KMS-11 (cell line): ENCODE measurements at regions not wholly inside any gene's neighbourhood (a gene's known extent, or its start where the extent isn't known, plus 50 kb on each side); places are given as distances from the start of the nearest gene placed in this dataset.

Experiments
- H2AFZ ChIP-seq: fragments of 200-600 bp; sonication (generic); 2 replicates; pipeline ENCODE4 v1.6.1; 2016; ENCODE audit warnings: antibody characterized with exemption, mixed run types, low read depth
- H3K27ac ChIP-seq: fragments of 200-600 bp; sonication (generic); 2 replicates; pipeline ENCODE4 v1.6.1; 2016; ENCODE audit warnings: mild to moderate bottlenecking, mixed run types
- H3K27me3 ChIP-seq: fragments of 200-600 bp; sonication (generic); 2 replicates; pipeline ENCODE4 v1.6.1; 2017; ENCODE audit warnings: mild to moderate bottlenecking, low read depth, mixed run types, moderate library complexity; ENCODE audit not compliant: insufficient read depth
- H3K36me3 ChIP-seq: fragments of 200-600 bp; sonication (generic); 2 replicates; pipeline ENCODE4 v1.6.1; 2017; ENCODE audit warnings: mild to moderate bottlenecking, mixed run types; ENCODE audit not compliant: insufficient read depth
- H3K4me1 ChIP-seq: fragments of 200-600 bp; sonication (generic); 2 replicates; pipeline ENCODE4 v1.6.1; 2016; ENCODE audit warnings: mild to moderate bottlenecking, low read depth, mixed run types; ENCODE audit not compliant: poor library complexity, severe bottlenecking
- H3K4me2 ChIP-seq: fragments of 200-600 bp; sonication (generic); 2 replicates; pipeline ENCODE4 v1.7.0; 2016; ENCODE audit warnings: mild to moderate bottlenecking, mixed run types
- H3K4me3 ChIP-seq: fragments of 200-600 bp; sonication (generic); IDR thresholded peaks from 2 replicates; pipeline ENCODE4 v1.6.1; 2017; ENCODE audit warnings: low read depth, low read length, mixed read lengths; ENCODE audit not compliant: insufficient read depth
- H3K79me2 ChIP-seq: fragments of 200-600 bp; sonication (generic); 2 replicates; pipeline ENCODE4 v1.6.1; 2016; ENCODE audit warnings: low read depth, mixed run types; ENCODE audit not compliant: insufficient read depth
- H3K9ac ChIP-seq: fragments of 200-600 bp; sonication (generic); 2 replicates; pipeline ENCODE4 v1.6.1; 2016; ENCODE audit warnings: mild to moderate bottlenecking, mixed run types
- H4K20me1 ChIP-seq: fragments of 200-600 bp; sonication (generic); 2 replicates; pipeline ENCODE4 v1.6.1; 2016; ENCODE audit warnings: mild to moderate bottlenecking, mixed run types; ENCODE audit not compliant: insufficient read depth
- TF ChIP-seq, protein P1 (sequence below): fragments of 200-600 bp; sonication (generic); conservative IDR thresholded peaks from 2 replicates; pipeline ENCODE4 v1.6.1; 2017; ENCODE audit warnings: low read depth, mild to moderate bottlenecking, antibody characterized with exemption, low read length, moderate library complexity, mixed read lengths

DNA sequence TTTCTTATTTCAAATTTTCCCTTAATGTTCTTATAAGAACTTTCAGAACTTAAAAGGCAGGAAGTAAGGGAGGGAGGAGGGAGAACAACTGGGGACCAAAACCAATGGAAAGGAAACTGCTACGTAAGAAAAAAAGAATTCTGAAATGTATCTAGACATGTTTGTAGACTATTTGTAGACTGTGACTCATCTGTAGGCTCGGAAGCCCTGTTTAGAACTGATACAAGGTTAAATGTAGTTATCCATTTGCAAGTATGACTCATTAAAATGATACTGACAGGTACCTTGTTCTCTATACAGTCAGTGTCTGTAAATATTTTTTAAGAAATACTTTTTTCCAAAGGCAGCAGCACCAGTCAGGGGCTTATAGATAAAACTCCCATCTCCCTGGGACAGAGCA is 202.0 kb downstream of the DHX15 start:
- H2AFZ ChIP-seq: no peak overlapping the region
- H3K4me2 ChIP-seq: no peak overlapping the region
- H3K36me3 ChIP-seq: no peaks in the 10 kb centered on the region
- no peak overlapping the region for H3K27ac ChIP-seq
- H4K20me1 ChIP-seq: no peaks in the 10 kb centered on the region
- TF ChIP-seq, protein P1, sequence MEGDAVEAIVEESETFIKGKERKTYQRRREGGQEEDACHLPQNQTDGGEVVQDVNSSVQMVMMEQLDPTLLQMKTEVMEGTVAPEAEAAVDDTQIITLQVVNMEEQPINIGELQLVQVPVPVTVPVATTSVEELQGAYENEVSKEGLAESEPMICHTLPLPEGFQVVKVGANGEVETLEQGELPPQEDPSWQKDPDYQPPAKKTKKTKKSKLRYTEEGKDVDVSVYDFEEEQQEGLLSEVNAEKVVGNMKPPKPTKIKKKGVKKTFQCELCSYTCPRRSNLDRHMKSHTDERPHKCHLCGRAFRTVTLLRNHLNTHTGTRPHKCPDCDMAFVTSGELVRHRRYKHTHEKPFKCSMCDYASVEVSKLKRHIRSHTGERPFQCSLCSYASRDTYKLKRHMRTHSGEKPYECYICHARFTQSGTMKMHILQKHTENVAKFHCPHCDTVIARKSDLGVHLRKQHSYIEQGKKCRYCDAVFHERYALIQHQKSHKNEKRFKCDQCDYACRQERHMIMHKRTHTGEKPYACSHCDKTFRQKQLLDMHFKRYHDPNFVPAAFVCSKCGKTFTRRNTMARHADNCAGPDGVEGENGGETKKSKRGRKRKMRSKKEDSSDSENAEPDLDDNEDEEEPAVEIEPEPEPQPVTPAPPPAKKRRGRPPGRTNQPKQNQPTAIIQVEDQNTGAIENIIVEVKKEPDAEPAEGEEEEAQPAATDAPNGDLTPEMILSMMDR: no peak
- no peaks in the 10 kb centered on the region for H3K4me1 ChIP-seq
- H3K9ac ChIP-seq: no peak overlapping the region
- H3K27me3 ChIP-seq: no peaks in the 10 kb centered on the region
- H3K4me3 ChIP-seq: no peak overlapping the region
- H3K79me2 ChIP-seq: no peaks in the 10 kb centered on the region

DNA sequence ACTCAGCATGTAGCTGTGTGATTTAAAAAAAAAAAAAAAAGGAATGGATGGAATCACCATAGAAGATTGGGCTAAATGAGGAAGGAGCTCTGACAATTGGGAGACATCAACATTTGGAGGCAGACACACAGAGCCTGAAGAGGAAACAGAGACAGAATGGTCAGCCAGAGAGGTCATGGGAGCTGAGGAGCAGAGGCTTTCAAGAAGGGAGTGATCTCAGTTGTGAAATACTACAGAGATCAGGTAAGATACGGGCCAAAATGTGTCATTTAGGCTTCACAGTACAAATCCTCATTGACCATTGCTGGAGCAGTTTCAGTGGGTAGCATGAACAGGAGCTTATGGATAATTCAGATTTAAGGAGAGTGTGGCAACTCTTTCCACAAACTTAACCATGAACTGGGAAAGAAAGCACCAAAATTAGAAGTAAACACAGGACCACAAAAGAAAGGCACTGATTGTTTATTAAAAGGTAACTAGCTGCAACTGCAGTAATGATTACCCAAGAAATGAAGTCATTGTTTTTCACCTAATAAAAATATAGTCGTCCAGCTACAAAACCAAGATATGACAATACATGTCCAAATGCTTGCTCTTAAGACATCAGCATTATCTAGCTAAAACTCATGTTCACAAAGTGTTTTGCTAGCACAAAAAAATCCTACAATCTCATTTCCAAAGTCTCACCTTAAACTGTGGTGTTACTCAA is 203.2 kb downstream of the DHX15 start:
- no peak overlapping the region for H3K4me2 ChIP-seq
- H3K9ac ChIP-seq: no peak overlapping the region
- H4K20me1 ChIP-seq: no peaks in the 10 kb centered on the region
- TF ChIP-seq, protein P1: no peak
- no peaks in the 10 kb centered on the region for H3K36me3 ChIP-seq
- no peak overlapping the region for H3K27ac ChIP-seq
- H3K4me1 ChIP-seq: no peaks in the 10 kb centered on the region
- no peaks in the 10 kb centered on the region for H3K27me3 ChIP-seq
- H2AFZ ChIP-seq: no peak overlapping the region
- H3K79me2 ChIP-seq: no peaks in the 10 kb centered on the region
- no peak overlapping the region for H3K4me3 ChIP-seq

DNA sequence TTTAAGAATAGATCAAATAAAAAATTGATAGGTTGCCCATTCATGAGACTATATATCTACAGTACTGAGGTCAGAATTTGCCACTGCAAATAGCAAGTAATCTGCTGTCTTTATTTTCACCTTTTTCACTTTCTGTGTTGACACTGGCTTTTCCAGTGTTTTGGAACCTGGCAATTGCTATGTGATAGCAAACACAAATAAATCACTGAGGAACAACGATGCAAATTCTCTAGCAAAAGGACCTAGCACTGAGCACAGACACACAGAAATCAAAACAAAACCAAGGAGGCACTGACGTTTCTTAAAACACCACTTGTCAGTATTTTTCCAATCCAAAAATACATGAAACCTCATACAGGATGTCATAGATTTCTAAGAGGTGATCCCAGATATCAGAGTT is 210.7 kb downstream of the DHX15 start:
- no peak overlapping the region for H2AFZ ChIP-seq
- no peaks in the 10 kb centered on the region for H3K4me1 ChIP-seq
- TF ChIP-seq, protein P1: no peak
- H4K20me1 ChIP-seq: no peaks in the 10 kb centered on the region
- no peak overlapping the region for H3K9ac ChIP-seq
- no peak overlapping the region for H3K27ac ChIP-seq
- H3K36me3 ChIP-seq: no peaks in the 10 kb centered on the region
- H3K4me2 ChIP-seq: no peak overlapping the region
- no peaks in the 10 kb centered on the region for H3K79me2 ChIP-seq
- H3K27me3 ChIP-seq: no peaks in the 10 kb centered on the region
- H3K4me3 ChIP-seq: no peak overlapping the region

DNA sequence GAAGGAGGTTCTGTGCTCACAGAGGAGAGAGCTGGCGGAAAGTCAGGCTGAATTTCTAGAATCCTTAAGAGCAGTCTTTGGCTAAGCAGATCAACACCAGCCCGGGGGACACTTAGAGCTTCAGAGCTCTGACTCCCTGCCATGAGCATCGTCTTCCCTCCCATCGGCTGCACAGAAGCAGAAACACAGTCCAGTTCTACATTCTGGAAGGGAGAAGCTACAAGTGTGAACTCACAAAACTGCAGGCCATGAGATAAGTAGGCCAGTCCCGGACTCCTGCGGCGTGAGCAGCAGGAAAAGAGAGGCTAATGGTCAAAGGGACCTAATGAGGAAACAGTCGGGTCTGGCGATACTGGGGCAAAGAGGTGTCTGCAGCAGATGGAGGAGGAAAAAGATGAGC is 211.5 kb downstream of the DHX15 start:
- H3K4me1 ChIP-seq: no peaks in the 10 kb centered on the region
- no peaks in the 10 kb centered on the region for H3K27me3 ChIP-seq
- no peaks in the 10 kb centered on the region for H3K79me2 ChIP-seq
- H4K20me1 ChIP-seq: no peaks in the 10 kb centered on the region
- TF ChIP-seq, protein P1: no peak
- no peak overlapping the region for H3K4me2 ChIP-seq
- no peaks in the 10 kb centered on the region for H3K36me3 ChIP-seq
- no peak overlapping the region for H3K9ac ChIP-seq
- no peak overlapping the region for H3K27ac ChIP-seq
- no peak overlapping the region for H3K4me3 ChIP-seq
- no peak overlapping the region for H2AFZ ChIP-seq
